HEK293 (cell line): ENCODE measurements at regions not wholly inside any gene's neighbourhood (a gene's known extent, or its start where the extent isn't known, plus 50 kb on each side); places are given as distances from the start of the nearest gene placed in this dataset.

ENCODE experiments used
- CTCF ChIA-PET: fragments of 350-600 bp; formaldehyde crosslinking; extraction: SDS; loops from one replicate; lab custom pipeline; 2021; ENCODE audit warnings: antibody characterized with exemption; lab: Yijun Ruan, JAX
- POLR2A ChIA-PET: fragments of 300-600 bp; formaldehyde crosslinking; extraction: SDS; loops from one replicate; lab custom pipeline; 2020; ENCODE audit warnings: antibody characterized with exemption, inconsistent platforms; lab: Yijun Ruan, JAX
- H3K27ac ChIP-seq: fragments of 200-500 bp; sonication (Bioruptor generic); 2 replicates; pipeline ENCODE4 v1.5.1; 2014; ENCODE audit warnings: low read depth, low read length, control low read depth, inconsistent platforms; ENCODE audit errors: extremely low read depth
- H3K36me3 ChIP-seq, 2 experiments: fragments of 200-500 bp in 1 of 2; sonication (Bioruptor generic) in 1 of 2; 1 replicate in 1 of 2; 2 replicates in 1 of 2; pipeline ENCODE4 v1.5.1; 2014 to 2017; ENCODE audit warnings: inconsistent platforms in 2 of 2, low read length in 2 of 2; ENCODE audit not compliant: control insufficient read depth in 2 of 2, insufficient read depth in 1 of 2
- H3K4me1 ChIP-seq: fragments of 200-500 bp; sonication (Bioruptor generic); 2 replicates; pipeline ENCODE4 v1.5.1; 2014; ENCODE audit warnings: mild to moderate bottlenecking, low read length, inconsistent platforms; ENCODE audit not compliant: control insufficient read depth, insufficient read depth
- H3K4me3 ChIP-seq: 2 replicates; pipeline ENCODE4 v1.5.1; 2011; ENCODE audit warnings: low read depth, mild to moderate bottlenecking, control low read depth, low read length, moderate library complexity
- H3K9me3 ChIP-seq: fragments of 200-500 bp; sonication (Bioruptor generic); 2 replicates; pipeline ENCODE4 v1.5.1; 2014; ENCODE audit warnings: low read depth, low read length, inconsistent platforms; ENCODE audit not compliant: control insufficient read depth, insufficient read depth
- MEIS1 ChIP-seq: sonication (generic); formaldehyde crosslinking; IDR thresholded peaks from 2 replicates; pipeline ENCODE4 v1.8.1; 2022; ENCODE audit warnings: missing genetic modification reagents, mild to moderate bottlenecking, borderline replicate concordance
- OVOL3 ChIP-seq: fragments of 450-650 bp; formaldehyde crosslinking; IDR thresholded peaks from 2 replicates; pipeline ENCODE4 v1.5.1; 2016; ENCODE audit warnings: missing biosample characterization, missing genetic modification characterization
- ZBTB49 ChIP-seq: fragments of 450-650 bp; formaldehyde crosslinking; IDR thresholded peaks from 2 replicates; pipeline ENCODE4 v1.5.1; 2016; ENCODE audit warnings: missing biosample characterization, missing genetic modification characterization, low read depth
- ZIC2 ChIP-seq: fragments of 450-650 bp; formaldehyde crosslinking; IDR thresholded peaks from 2 replicates; pipeline ENCODE4 v1.5.1; 2016; ENCODE audit warnings: missing biosample characterization, missing genetic modification characterization
- ZNF18 ChIP-seq: fragments of 450-650 bp; formaldehyde crosslinking; IDR thresholded peaks from 2 replicates; pipeline ENCODE4 v1.5.1; 2016; ENCODE audit warnings: missing biosample characterization, missing genetic modification characterization
- ZNF184 ChIP-seq: fragments of 450-650 bp; IDR thresholded peaks from 2 replicates; pipeline ENCODE4 v1.5.1; 2018; ENCODE audit warnings: missing biosample characterization, mild to moderate bottlenecking, missing genetic modification characterization
- ZNF24 ChIP-seq: fragments of 450-650 bp; formaldehyde crosslinking; IDR thresholded peaks from 2 replicates; pipeline ENCODE4 v1.5.1; 2016; ENCODE audit warnings: missing biosample characterization, missing genetic modification characterization
- ZNF311 ChIP-seq: fragments of 450-650 bp; formaldehyde crosslinking; IDR thresholded peaks from 2 replicates; pipeline ENCODE4 v1.5.1; 2017; ENCODE audit warnings: missing biosample characterization, missing genetic modification characterization, borderline replicate concordance
- ZNF350 ChIP-seq: fragments of 450-650 bp; formaldehyde crosslinking; IDR thresholded peaks from 2 replicates; pipeline ENCODE4 v1.5.0; 2017; ENCODE audit warnings: missing biosample characterization, mild to moderate bottlenecking, missing genetic modification characterization
- ZNF48 ChIP-seq: fragments of 450-650 bp; formaldehyde crosslinking; IDR thresholded peaks from 2 replicates; pipeline ENCODE4 v1.5.1; 2016; ENCODE audit warnings: missing biosample characterization, missing genetic modification characterization
- ZNF513 ChIP-seq: fragments of 450-650 bp; IDR thresholded peaks from 2 replicates; pipeline ENCODE4 v1.5.1; 2018; ENCODE audit warnings: missing biosample characterization, missing genetic modification characterization
- ZNF585B ChIP-seq: fragments of 450-650 bp; formaldehyde crosslinking; IDR thresholded peaks from 2 replicates; pipeline ENCODE4 v1.5.1; 2016; ENCODE audit warnings: missing biosample characterization, missing genetic modification characterization
- ZNF600 ChIP-seq: fragments of 450-650 bp; formaldehyde crosslinking; IDR thresholded peaks from 2 replicates; pipeline ENCODE4 v1.5.1; 2016; ENCODE audit warnings: missing biosample characterization, missing genetic modification characterization
- ZNF664 ChIP-seq: fragments of 450-650 bp; formaldehyde crosslinking; IDR thresholded peaks from 2 replicates; pipeline ENCODE4 v1.5.1; 2016; ENCODE audit warnings: missing biosample characterization, missing genetic modification characterization
- ZNF670 ChIP-seq: fragments of 450-650 bp; formaldehyde crosslinking; IDR thresholded peaks from 2 replicates; pipeline ENCODE4 v1.5.1; 2016; ENCODE audit warnings: missing biosample characterization, missing genetic modification characterization, low read depth
- ZNF677 ChIP-seq: fragments of 450-650 bp; IDR thresholded peaks from 2 replicates; pipeline ENCODE4 v1.5.0; 2018; ENCODE audit warnings: missing biosample characterization, mild to moderate bottlenecking, missing genetic modification characterization, moderate library complexity
- ZNF701 ChIP-seq: fragments of 450-650 bp; formaldehyde crosslinking; IDR thresholded peaks from 2 replicates; pipeline ENCODE4 v1.5.1; 2016; ENCODE audit warnings: missing biosample characterization, missing genetic modification characterization
- ZNF785 ChIP-seq: fragments of 450-650 bp; formaldehyde crosslinking; IDR thresholded peaks from 2 replicates; pipeline ENCODE4 v1.5.1; 2016; ENCODE audit warnings: missing biosample characterization, missing genetic modification characterization
- TF ChIP-seq, protein P1 (sequence below): fragments of 450-650 bp; formaldehyde crosslinking; IDR thresholded peaks from 2 replicates; pipeline ENCODE4 v1.5.1; 2016; ENCODE audit warnings: missing biosample characterization, missing genetic modification characterization

DNA sequence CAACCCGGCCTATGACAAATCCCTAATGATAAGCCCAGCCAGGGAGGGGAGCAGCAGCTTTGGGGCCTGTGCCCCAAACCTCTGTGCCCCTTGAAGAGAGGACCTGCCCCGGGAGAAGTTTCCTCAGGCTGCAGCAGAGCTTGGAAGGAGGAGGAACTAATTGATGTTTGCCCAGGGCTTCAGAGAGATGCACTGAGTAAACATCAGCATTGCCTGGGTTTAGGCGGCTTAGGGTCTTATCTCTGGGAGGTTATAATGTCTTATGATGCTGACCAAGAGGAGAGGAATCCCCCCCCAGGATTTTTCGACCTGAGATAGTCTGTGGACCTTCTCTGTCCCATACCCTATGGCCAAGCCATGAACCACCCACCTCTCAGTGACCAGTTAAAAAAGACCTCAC lies 148.7 kb upstream of the SDK2 start:
- TF ChIP-seq ZNF664 = no peak
- no peak for TF ChIP-seq OVOL3
- TF ChIP-seq ZNF600 (tag by site-specific recombination) = no peak
- Histone ChIP-seq H3K27ac (no peak overlapping the region), H3K9me3 (no peaks in the 10 kb centered on the region), H3K4me3 (no peak overlapping the region), H3K36me3 (no peaks in the 10 kb centered on the region), H3K4me1 (0 out of 2 replicates have a peak, but pooled peaks cover 2% of the 10 kb centered on the region)
- ChIA-PET POLR2A (no interaction called here), CTCF (no interaction called here)

DNA sequence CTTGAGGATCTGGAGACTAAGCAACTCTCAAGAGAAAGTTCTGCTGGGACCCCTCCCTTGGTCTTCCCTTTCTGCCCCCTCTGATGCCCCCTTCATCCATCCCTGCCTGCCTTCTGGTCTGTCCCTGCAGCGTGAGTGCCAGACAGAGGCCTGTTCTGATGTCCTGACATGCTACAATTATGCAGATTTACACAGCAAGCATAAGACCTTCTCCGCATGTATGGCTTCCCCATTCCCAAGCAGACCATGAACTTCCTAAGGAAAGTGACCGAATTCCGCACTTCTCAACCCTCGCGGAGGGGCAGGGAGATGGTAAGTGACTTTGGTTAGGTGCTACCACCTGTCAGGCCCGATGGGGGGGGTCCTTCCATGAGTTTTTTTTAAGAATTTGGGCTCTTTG lies 150.1 kb upstream of the SDK2 start:
- no peak overlapping the region for H3K27ac ChIP-seq
- no peaks in the 10 kb centered on the region for H3K9me3 ChIP-seq
- H3K4me3 ChIP-seq = no peak overlapping the region
- H3K4me1 ChIP-seq = 0 out of 2 replicates have a peak, but pooled peaks cover 2% of the 10 kb centered on the region
- CTCF ChIA-PET = interaction anchor here (0.7 kb wide), 1 partner anchor 147 kb away, joined by 3 read pairs; no protein-coding TSS in a partner anchor
- TF ChIP-seq MEIS1 (CRISPR knock-in tag) (no peak), ZNF24 (tag by site-specific recombination) (no peak), ZNF701 (no peak), ZNF677 (tag by site-specific recombination) (no peak)
- POLR2A ChIA-PET = no interaction called here
- no peaks in the 10 kb centered on the region for H3K36me3 ChIP-seq

DNA sequence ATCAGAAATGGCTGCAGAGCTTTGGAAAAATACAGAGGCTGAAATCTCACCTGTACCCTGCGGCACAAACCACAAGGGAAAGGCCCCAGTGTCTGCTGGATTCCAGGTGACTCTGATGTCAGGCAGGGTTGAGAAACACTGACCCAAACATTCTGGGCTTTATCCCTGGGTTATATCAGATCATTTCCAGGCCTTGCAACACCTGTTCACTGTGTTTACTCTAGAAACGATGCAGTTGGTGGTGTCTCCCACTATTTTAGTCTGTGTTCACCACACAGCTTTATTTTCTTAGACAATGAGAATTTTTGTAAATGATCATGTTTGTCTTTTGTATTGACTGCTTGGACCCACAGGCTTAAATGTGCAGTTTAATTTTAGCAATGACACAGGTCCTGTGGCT lies 151.5 kb upstream of the SDK2 start:
- no peaks in the 10 kb centered on the region for H3K36me3 ChIP-seq
- H3K9me3 ChIP-seq = no peaks in the 10 kb centered on the region
- no peak overlapping the region for H3K27ac ChIP-seq
- TF ChIP-seq ZNF513 (tag by site-specific recombination) = no peak
- TF ChIP-seq ZNF48 = no peak
- TF ChIP-seq ZIC2 = no peak
- no peak for TF ChIP-seq ZNF785 (tag by site-specific recombination)
- TF ChIP-seq ZNF670 = no peak
- TF ChIP-seq ZNF585B (tag by site-specific recombination) = no peak
- 0 out of 2 replicates have a peak, but pooled peaks cover 2% of the 10 kb centered on the region for H3K4me1 ChIP-seq
- no peak overlapping the region for H3K4me3 ChIP-seq
- CTCF ChIA-PET = no interaction called here
- POLR2A ChIA-PET = interaction anchor here (0.6 to 1.5 kb wide), 2 partner anchors 26 to 501 kb away, joined by 3 read pairs; no protein-coding TSS in a partner anchor

- Histone ChIP-seq H3K4me1 (0 out of 2 replicates have a peak, but pooled peaks cover 2% of the 10 kb centered on the region), H3K9me3 (no peaks in the 10 kb centered on the region), H3K36me3 (no peaks in the 10 kb centered on the region), H3K27ac (no peak overlapping the region), H3K4me3 (no peak overlapping the region)
- ChIA-PET POLR2A (interaction anchor here (0.8 kb wide), 1 partner anchor 27 kb away, joined by 3 read pairs; no protein-coding TSS in a partner anchor), CTCF (interaction anchor here (1.0 kb wide), 1 partner anchor 202 kb away, joined by 4 read pairs; no protein-coding TSS in a partner anchor)
- TF ChIP-seq ZBTB49 (tag by site-specific recombination) (no peak), ZNF18 (tag by site-specific recombination) (no peak), ZNF311 (tag by site-specific recombination) (no peak), ZNF184 (tag by site-specific recombination) (no peak), ZNF350 (tag by site-specific recombination) (no peak)
- TF ChIP-seq, protein P1, sequence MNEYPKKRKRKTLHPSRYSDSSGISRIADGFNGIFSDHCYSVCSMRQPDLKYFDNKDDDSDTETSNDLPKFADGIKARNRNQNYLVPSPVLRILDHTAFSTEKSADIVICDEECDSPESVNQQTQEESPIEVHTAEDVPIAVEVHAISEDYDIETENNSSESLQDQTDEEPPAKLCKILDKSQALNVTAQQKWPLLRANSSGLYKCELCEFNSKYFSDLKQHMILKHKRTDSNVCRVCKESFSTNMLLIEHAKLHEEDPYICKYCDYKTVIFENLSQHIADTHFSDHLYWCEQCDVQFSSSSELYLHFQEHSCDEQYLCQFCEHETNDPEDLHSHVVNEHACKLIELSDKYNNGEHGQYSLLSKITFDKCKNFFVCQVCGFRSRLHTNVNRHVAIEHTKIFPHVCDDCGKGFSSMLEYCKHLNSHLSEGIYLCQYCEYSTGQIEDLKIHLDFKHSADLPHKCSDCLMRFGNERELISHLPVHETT (tag by site-specific recombination) = no peak
Observed at GRCh38 chr17:73797594-73798110, 153.4 kb upstream of the SDK2 start.
